ENCODE measurements at regions not wholly inside any gene's neighbourhood (a gene's known extent, or its start where the extent isn't known, plus 50 kb on each side); places are given as distances from the start of the nearest gene placed in this dataset.

GRCh38 chr3:187963677-187964385, 190.1 kb upstream of the LPP start:
- H3K4me3 ChIP-seq = no peak overlapping the region
- peak overlapping the region in 2 of 21 experiments; percentile 0 to 8 for H3K27ac ChIP-seq

GRCh38 chr3:187964760-187965159, 189.2 kb upstream of the LPP start:
- peak overlapping the region in 1 of 21 experiments; percentile 39 for H3K27ac ChIP-seq
- no peak overlapping the region for H3K4me3 ChIP-seq

- Histone ChIP-seq H3K27ac (peak overlapping the region in 1 of 21 experiments; percentile 39), H3K4me3 (no peak overlapping the region)
These were observed 187.9 kb upstream of the LPP start for GRCh38 chr3:187966096-187966495.

- Histone ChIP-seq H3K4me3 (no peak overlapping the region), H3K27ac (no peak overlapping the region)
These were observed 187.1 kb upstream of the LPP start for GRCh38 chr3:187966636-187967406.

- Histone ChIP-seq H3K4me3 (no peak overlapping the region), H3K27ac (peak overlapping the region in 1 of 21 experiments; percentile 17)
These were observed 186.0 kb upstream of the LPP start for GRCh38 chr3:187967993-187968392.

GRCh38 chr3:187968883-187969580, 184.9 kb upstream of the LPP start:
- Histone ChIP-seq H3K4me3 (no peak overlapping the region), H3K27ac (peak overlapping the region in 1 of 21 experiments; percentile 17)

GRCh38 chr3:187969581-187969950, 184.4 kb upstream of the LPP start:
- H3K27ac ChIP-seq = no peak overlapping the region
- H3K4me3 ChIP-seq = no peak overlapping the region

- Histone ChIP-seq H3K4me3 (no peak overlapping the region), H3K27ac (no peak overlapping the region)
These were observed 183.9 kb upstream of the LPP start for GRCh38 chr3:187970106-187970505.

GRCh38 chr3:187971629-187972028, 182.3 kb upstream of the LPP start:
- Histone ChIP-seq H3K4me3 (no peak overlapping the region), H3K27ac (no peak overlapping the region)

- no peak overlapping the region for H3K4me3 ChIP-seq
- H3K27ac ChIP-seq = no peak overlapping the region
These were observed 181.5 kb upstream of the LPP start for GRCh38 chr3:187972454-187972853.

GRCh38 chr3:187973977-187974870, 179.7 kb upstream of the LPP start:
- Histone ChIP-seq H3K4me3 (no peak overlapping the region), H3K27ac (peak overlapping the region in 4 of 21 experiments; percentile 26 to 82 (median 77))

- H3K27ac ChIP-seq = peak overlapping the region in 4 of 21 experiments; percentile 26 to 82 (median 77)
- H3K4me3 ChIP-seq = no peak overlapping the region
These were observed 179.1 kb upstream of the LPP start for GRCh38 chr3:187974871-187975271.

- peak overlapping the region in 6 of 21 experiments; percentile 21 to 82 (median 52) for H3K27ac ChIP-seq
These were observed 178.2 kb upstream of the LPP start for GRCh38 chr3:187975561-187976364.

GRCh38 chr3:187976365-187976900, 177.5 kb upstream of the LPP start:
- Histone ChIP-seq H3K27ac (peak overlapping the region in 2 of 21 experiments; percentile 77 to 82), H3K4me3 (no peak overlapping the region)

More at GRCh38 chr3:187975561-187976364, 178.2 kb upstream of the LPP start:
- no peak overlapping the region for H3K4me3 ChIP-seq

GRCh38 chr3:187977659-187978058, 176.3 kb upstream of the LPP start:
- no peak overlapping the region for H3K4me3 ChIP-seq
- H3K27ac ChIP-seq = no peak overlapping the region

GRCh38 chr3:187978433-187979011, 175.4 kb upstream of the LPP start:
- Histone ChIP-seq H3K27ac (no peak overlapping the region), H3K4me3 (no peak overlapping the region)

GRCh38 chr3:187979564-187979963, 174.4 kb upstream of the LPP start:
- Histone ChIP-seq H3K4me3 (no peak overlapping the region), H3K27ac (no peak overlapping the region)

GRCh38 chr3:187980861-187981260, 173.1 kb upstream of the LPP start:
- H3K4me3 ChIP-seq = no peak overlapping the region
- H3K27ac ChIP-seq = no peak overlapping the region

All from skin epidermis (tissue), 12 donors.